HG02840 (cell line): ENCODE measurements at regions not wholly inside any gene's neighbourhood (a gene's known extent, or its start where the extent isn't known, plus 50 kb on each side); places are given as distances from the start of the nearest gene placed in this dataset.

Source experiments
- ATAC-seq: cut with Tn5 transposase; IDR thresholded peaks from one replicate; pipeline ENCODE4 v1.9.1; 2021; ENCODE audit warnings: mild to moderate bottlenecking, moderate library complexity, moderate number of reproducible peaks; ENCODE audit not compliant: unreplicated experiment, low FRiP score

DNA sequence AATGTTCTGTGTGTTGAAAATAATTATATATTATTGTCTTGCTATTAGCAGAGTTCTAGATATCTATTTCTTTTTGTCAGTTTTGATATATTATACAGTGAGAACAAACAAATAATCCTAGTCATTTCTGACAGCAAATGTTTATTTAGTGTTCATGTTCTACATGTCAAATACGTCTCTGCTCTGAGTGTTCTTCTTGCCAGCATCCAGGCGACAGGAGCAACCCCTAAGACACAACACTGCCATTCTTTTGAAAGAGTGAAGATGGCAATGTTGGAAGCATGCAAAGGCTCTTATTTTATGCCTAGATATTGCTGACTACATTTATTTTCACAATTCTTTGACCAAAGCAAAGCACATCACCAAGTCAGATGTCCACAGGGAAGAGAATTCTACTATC is 1556.6 kb upstream of the TMEFF2 start:
- no peak for ATAC-seq

DNA sequence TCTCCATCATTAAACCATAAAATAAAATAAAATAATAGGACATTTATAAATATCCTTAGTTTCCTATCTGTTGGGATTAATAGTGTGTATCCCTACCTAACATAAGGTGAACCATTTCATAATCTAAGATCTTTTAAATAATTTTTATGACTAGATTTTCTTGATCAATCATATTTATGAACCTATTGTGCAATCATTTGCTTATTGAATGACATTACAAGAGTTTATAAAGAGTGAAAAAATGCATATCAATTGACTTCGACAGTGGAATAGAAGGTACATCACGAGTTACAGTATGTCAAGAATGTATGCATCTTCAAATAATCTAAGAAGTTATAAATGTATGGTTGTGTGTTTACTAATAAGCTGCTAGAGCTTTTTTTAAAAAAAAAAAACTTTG is 1554.8 kb upstream of the TMEFF2 start:
- ATAC-seq = no peak

DNA sequence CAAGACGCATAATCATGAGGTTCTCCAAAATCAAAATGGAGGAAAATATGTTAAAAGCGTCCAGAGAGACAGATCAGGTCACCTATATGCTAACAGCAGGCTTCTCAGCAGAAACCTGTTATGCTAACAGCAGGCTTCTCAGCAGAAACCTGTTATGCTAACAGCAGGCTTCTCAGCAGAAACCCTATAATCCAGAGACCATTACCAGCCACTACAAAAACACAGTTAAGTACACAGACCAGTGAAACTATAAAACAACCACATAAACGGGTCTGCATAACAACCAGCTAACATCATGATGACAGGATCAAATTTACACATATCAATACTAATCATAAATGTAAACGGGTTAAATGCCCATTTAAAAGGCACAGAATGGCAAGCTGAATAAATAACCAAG is 1548.4 kb upstream of the TMEFF2 start:
- ATAC-seq = no peak

DNA sequence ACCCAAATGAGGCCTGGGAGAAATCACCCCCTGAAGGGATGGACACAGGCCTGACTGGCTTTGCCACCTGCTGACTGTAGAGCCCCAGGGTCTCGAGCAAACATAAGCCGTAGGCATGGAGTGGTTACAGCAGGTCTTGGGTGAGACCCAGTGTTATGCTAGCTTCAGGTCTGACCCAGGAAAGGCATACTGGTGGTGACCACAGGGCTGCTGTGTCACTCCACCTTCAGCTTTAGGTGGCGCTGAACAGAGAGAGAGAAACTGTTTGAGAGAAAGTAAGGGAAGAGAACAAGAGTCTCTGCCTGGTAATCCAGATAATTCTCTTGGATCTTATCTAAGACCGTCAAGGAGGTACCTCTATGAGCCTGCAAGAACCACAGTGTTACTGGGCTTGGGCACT is 1544.2 kb upstream of the TMEFF2 start:
- ATAC-seq = no peak

DNA sequence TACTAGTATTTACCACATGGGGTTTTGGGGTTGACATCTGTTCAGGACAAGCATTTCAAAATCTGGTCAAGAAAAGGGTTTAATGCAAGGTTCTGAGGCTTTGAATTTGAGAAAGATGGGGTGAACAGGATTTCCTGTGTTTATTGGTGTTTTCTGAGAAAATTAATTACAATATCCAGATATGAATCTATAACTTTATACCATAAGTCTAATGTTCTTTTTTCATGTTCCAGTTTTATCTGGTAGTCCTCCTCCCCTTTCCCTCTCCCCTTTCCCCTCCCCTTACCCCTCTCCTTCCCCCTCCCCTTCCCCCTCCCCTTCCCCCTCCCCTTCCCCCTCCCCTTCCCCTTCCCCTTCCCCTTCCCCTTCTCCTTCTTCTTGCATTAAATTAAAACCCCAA is 1518.2 kb upstream of the TMEFF2 start:
- ATAC-seq = no peak

DNA sequence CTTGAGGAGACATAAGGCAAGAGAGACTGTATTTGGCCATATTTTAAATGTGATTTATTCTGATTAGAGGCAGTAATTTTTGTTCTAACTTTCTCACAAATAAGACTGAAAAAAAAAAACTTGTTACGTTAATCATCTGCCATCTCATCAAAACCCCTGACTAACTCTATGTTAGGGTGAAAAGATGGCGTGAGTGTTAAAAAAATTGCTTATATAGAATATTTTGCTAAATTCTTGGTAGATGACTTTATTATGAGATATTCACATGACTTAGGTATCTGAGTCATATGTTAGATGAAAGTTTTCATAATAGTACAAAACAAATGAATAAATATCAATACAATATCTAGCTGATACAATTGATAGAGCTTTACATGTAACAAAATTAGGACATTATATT is 1508.7 kb upstream of the TMEFF2 start:
- ATAC-seq = no peak

DNA sequence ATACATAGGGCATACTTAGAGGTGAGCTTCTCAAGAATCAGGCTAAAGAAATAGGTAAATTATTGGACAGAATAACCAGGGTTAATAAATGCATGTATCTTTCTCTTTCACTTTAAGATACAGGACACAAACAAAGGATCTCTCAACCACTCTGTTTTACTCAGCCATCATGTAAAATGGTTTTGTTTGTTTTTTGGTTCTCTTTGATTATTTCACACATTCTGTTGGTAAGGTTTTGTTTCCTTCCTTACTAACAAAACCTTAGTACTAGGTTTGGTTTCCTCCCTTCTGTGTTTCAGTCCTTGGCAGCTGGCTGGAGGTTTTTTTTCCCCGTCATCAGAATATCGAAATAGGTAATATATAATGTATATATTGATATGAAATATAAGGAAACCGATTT is 1506.8 kb upstream of the TMEFF2 start:
- ATAC-seq = no peak

DNA sequence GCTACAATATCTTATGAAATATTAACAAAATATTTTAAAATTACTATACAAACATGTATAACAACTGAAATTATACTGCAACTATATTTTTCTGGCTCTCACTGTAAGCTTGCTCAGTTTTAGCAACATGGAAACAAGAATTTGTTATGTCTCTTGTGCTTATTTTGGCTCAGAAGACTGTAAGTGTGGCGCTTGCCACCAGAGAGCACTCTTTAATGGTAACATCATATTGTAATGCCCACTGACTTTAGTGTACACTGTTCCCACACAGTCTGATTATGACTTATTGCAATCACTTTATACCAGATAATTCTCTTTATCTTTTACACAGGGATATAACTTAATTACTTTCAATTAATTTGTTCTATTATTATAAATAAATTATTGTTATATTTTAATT is 1500.6 kb upstream of the TMEFF2 start:
- no peak for ATAC-seq

DNA sequence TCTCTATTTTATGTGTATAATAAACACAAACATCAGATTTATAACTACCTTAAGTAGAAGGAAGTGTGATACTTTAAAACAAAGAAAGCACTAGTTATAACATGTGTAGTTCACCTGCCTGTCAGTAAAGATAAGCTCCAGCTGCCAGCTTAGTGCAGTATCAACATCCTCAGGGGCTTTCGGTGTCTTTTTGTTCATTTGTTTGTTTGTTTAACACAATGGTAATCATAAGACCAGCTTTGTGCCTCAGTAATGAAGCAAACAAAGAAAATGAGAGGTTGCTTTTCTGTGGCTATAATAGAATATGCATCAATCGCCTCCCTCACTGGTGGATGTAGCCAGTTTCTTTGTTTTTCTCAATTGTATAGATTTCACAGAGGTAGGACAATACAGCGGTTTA is 1499.0 kb upstream of the TMEFF2 start:
- ATAC-seq = no peak

DNA sequence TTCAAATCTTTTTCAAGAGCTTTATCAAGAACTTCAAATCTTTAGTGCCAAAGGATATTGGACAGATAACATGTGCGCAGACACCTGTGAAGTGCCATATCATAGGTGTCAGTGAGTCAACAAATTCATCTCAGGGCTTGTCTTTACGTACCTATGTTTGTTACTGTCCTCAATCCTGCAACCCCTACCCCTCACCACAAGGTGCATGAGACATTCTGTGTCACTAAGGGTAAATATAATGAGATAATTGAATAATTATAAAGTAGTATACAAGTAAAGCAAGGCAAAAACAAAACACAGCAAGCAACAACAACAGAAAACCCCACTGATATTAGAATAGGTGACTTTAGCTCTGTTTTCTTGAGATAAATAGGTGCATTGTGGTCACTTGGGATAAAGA is 1495.8 kb upstream of the TMEFF2 start:
- no peak for ATAC-seq

DNA sequence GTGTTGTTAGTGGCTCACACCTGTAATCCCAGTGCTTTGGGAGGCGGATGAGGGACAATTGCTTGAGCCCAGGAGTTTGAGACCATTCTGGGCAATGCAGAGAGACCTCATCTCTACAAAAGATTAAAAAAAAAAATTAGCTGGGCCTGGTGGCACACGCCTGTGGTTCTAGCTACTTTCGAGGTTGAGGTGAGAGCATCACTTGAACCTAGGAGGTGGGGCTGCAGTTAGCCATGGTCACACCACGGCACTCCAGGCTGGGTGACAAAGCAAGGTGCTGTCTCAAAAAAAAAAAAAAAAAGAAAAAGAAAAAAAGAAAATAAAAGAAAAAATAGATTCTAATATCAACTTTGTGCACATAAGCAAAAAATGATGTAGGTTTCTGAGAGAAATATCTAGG is 1492.5 kb upstream of the TMEFF2 start:
- ATAC-seq = no peak

DNA sequence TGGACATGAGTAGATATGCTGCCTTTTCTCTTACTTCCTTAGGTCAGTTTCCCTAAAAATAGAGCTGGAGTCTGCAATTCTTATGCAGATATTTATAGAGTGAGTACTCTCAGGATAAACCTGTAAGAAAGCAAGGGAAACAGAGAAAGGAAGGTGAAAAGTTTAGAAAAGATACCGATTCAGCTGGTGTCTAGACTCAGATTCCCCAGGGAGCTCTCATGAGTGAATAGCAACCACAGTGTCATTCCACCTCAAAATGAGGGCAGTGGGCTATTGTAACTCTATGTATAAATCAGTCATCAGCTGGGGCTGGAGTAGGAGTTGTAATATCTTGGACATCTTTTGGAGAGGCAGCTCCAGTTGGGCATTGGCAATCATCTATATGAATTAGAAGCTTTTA is 1485.1 kb upstream of the TMEFF2 start:
- ATAC-seq = no peak

DNA sequence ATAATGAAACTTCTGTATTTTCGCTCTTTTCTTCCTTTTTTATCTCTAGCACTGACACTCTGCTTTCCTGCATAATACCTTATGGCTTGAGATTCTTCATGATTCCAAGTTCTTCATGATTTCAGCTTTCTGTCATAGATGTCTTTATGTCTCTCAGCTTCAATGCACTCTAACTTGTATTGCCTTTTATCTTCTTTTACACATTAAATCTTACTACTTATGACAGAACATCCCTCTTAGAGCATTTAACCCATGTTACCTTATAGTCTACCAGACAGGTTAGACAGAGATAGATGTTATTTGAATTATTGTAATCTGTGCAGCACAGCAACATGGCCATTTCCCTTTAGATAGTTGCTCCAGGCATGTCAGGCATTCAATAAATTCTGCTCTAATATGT is 1475.7 kb upstream of the TMEFF2 start:
- no peak for ATAC-seq

DNA sequence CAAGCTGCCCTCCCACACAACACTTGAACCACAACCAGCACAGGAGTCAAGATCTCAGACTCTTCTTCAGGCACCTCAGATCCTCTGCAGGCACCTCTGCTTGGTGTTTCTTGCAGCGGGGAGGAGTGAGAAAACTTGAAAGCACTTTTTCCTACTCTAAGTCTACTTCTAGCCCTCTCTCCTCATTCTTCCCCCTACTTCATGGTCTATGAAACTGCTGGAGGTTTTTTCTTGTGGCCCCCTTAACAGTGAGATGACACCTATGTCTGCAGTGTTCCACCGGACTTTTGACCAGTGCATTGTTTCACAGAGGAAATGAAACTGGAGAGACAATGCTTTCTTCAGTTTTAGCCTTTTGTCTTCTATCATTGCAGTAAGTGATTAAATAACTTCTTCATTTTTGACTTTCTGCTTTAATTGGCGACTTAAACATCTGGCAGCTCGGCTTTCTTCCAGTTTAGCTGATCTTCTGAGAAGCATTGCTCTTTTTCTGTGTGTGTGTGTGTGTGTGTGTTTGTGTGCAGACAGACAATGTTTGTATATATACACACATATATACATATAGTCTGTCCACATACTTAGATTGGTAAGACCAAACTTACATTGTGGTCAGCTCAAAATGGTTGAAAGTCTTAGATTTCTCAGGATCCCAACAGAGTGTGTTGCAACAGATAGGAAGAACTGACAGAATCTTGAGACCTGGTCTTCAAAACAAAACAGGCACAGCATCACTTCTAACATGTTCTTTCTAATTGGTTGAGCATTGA is 1474.0 kb upstream of the TMEFF2 start:
- ATAC-seq = no peak

DNA sequence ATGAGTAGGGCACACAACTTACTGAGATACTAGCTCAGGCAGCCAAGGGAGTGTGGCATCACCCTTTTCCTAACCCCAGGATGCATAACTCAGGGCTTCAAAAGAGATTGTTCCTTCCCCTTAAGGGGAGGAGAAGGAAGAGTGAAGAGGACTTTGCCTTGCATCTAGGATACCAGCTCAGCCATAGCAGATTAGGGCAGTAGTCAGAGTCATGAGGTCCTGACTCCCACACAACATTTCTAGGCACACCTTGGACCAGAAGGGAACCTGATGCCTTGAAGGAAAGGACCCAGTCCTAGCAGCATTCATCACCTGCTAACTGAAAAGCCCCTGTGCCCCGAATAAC is 1433.2 kb upstream of the TMEFF2 start:
- no peak for ATAC-seq

DNA sequence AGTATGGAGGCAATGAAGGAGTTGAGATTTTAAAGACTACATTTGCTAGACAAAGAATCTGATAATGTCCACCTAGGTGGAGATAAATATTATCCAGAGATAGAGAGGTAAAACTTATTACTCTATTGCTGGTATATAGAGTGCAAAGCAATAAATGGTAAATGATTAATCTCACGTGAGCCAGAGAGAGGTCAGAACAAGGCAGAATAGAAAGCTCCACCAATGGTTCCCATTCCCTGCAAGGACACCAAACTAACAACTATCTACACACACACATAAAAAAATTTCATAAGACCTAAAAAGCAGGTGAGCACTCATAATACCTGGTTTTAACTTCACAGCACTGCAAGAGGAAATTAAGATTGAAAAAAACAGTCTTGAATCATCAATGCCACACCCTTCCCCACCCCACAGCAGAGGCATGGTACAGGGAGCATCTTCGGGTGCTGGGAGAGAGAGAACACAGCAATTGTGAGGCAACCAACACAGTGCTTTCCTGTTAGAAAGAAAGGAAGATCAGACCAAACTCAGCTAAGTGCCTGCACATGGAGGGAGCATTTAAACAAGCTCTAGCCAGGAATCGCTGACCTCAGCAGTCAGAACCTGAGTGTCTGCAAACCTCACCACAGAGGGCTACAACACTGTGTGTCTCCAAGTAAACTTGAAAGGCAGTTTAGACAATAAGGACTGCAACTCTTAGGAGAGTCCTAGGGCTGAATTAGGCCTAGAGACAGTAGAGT is 1432.6 kb upstream of the TMEFF2 start:
- ATAC-seq = no peak

DNA sequence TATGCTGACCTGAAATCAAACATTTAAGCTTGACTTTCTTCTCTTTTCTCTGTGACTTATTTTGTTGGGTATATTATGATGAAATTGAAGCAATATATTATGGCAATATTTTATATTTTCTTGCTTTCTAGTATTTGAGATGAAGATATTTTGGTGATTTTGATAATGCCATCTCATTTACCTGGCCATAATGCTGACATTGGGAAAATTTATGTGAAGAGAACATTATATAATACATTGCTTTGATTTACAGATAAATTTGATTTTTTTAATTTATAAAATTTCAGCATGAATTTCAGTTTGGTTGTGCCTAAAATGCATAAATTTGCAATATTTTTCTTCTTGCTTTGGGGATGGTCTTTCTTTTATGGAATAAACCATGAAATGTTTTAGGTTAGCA is 1413.7 kb upstream of the TMEFF2 start:
- ATAC-seq = no peak

DNA sequence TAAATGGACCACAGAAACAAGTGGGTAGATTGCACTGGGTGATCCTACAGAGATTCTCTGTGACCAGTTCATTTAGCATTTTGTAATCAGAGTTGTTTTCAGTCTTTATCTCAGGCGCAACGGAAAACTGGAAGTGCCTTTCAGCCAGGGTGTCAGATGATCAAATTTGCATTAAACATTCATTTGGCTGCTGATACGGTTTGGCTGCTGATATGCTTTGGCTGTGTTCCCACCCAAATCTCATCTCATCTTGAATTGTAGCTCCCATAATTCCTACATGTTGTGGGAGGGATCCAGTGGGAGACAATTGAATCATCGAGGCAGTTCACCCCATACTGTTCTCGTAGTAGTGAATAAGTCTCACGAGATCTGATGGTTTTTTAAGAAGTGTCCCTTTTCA is 1396.1 kb upstream of the TMEFF2 start:
- no peak for ATAC-seq

DNA sequence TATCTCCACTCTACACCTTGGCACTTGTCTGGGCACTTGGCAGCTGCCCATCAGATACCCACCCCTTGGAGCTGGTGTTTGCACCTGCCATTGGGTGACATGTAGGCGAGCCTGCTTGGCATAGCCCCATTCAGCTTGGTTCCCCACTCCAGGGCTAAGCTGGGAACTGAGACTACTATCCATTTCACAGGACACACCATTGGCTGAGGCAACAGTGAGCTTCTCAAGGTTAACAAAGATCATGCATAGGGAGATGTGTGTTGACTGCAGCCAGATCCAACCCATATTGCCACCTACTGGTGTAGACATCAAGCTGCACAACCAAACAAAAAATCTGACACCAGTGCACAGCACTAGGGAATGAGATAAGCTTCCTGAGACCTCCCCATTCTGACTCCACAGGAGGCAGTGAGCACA is 1389.8 kb upstream of the TMEFF2 start:
- ATAC-seq = no peak

DNA sequence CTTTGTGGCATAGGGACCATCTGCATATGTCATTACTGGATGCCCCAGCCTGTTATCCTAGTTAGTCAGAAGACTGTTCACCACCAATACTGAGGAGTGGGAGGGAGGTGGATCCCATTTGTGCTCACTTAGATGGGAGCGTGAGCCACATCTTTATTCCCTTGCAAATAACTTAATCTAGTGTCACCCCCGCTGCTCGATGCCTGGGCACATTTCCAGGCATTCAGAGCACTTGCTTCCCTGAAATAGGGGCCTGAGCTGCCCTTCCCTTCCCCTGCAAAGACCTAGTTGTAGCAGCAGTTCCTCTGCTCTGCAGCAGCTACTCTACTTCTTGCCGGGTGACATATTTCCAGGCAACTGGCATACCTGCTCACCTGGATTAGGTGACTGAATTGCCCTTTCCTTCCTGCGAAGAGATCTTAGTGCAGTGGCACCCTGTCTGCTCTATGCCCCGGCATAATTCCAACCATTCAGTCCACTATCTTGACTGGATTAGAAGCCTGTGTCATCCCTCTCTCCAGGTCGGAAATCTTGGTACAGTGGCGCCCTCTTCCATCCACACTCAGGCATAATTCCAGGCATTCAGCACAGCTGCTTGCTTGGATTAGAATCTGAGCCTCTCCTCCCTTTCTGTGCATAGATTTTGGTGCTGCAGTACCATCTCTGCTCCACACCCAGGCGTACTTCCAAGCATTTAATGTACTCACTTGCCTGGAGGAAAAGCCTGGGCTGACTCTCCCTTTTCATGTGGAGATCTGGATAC is 1389.1 kb upstream of the TMEFF2 start:
- ATAC-seq = no peak

DNA sequence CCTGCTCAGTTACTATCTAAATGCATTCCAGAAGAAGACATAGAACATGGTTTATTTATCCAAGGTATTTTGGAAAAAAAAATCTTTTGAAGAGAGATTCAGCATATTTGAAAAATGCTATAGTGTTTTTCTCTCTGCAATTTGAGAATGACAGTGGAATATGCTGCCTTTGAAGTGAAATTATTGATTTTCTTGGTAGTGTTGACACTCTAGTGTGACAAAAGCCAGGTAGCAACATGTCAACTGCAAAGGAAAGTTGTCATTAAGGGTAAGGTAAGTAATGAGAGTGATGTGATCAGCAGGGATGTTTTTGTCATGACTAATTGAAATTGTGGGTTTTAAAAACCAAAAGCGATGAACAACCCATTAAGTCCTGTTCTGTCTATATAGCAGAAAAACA is 1387.1 kb upstream of the TMEFF2 start:
- no peak for ATAC-seq
